Hematopoietic multipotent progenitor cell (in vitro differentiated cells): ENCODE measurements at regions not wholly inside any gene's neighbourhood (a gene's known extent, or its start where the extent isn't known, plus 50 kb on each side); places are given as distances from the start of the nearest gene placed in this dataset.
"Not testable (repeated sequence)": the region's sequence is repeated elsewhere in the genome, so short reads cannot be mapped to it uniquely, and the experiment has no call there.

Experiments used
- DNase-seq, 3 donors: peaks; one replicate each; pipeline ENCODE4 v3.0.0-alpha.2; 2011 to 2015; ENCODE audit warnings: low read depth in 2 of 3, low spot score in 2 of 3

DNA sequence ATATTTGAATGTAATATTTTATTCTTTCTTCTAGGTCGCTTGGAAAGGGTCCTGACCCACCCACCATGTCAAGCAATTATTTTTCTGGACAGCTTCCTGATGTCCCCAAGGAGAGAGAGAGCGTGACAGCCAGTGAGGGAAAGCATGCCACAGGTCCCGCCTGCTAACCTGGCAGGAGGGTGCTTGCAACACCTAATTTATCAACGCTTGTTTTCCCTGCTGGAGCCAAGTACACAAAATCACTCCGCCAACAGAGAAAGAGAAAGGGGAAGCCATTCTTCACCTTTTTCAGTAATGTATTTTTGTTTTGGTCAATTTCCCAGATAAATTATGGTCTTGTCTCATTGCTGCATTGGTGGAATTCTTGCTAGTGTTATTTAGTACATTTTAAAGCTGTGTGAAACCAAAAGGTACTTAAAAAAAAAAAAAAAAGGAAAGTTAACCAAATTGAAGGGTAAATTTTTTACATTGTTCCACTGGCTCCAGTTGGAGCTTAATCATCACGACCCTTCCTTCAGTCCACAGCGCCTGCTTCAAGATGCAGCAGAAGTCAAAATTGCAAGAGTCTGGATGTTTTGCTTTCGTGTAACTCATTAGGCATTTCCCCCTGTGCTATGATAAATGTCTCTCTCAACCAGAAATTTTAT, 88.5 kb upstream of the COPS8 start:
- DNase-seq: no peak

DNA sequence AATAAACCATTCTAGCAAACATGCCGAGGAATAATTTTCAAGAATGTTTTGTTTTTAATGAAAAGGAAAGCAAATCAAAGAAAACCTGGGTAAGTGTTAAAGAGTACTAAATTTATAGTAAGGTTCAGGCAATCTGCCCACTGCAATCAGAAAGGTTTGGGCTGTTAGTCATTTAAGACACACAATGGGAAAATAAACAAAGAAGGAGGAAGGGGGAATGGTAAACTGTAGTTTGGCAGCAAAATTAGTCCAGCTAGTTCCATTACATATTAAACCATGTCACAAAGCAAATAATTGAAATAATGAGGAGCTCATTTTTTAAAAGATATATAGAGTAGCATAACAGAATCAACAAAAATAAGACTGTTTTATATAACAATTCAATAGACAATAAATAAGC, 87.5 kb upstream of the COPS8 start:
- DNase-seq: no peak

DNA sequence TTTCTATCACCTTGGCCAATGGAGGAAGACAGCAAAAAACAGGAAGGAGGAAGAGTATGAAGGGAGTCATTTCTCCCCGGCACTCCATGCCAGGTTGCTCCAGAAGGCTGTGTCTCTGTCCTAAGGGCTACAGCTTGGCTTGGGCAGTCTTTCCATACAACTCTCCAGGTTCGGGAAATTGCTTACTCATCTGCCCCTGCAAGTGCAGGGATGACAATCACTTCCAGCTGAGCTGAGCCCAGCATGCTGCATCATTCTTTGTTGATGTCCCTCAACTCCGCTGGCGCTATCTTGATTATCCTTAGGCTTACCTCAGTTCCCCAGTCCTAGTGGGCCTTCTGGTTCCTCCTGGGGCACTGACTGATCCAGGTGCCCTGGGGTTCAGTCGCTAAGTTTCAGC, 86.9 kb upstream of the COPS8 start:
- DNase-seq: no peak

DNA sequence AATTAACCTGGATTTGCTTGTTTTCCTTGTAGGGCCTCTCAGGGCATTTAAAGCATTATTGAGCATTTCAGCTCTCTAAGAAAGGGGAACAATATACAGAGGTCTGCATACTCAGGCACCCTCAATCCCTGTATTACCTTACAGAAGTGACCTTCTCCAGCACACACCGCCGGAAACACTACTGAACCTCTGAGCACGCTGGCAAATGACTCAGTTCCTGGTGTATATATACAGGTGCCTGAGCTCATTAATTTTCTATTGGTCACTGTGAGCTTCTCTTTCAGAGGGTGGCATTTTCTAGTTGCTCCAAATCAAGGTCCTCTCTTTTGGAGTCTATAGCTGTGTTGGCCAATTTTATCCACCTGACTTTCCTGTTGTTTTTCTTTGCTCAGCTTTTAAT, 85.2 kb upstream of the COPS8 start:
- no peak for DNase-seq

DNA sequence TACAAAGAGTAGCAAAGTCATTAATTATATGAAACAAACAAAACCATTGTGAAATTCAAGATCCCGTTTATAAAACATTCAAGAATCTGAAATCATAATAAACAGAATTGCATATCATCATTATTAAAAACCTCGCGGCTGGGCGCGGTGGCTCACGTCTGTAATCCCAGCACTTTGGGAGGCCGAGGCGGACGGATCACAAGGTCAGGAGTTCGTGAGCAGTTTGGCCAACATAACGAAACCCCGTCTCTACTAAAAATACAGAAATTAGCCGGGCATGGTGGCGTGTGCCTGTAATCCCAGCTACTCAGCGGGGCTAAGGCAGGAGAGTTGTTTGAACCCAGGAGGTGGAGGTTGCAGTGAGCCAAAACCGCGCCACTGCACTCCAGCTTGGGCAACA, 80.3 kb upstream of the COPS8 start:
- not testable (repeated sequence) for DNase-seq

DNA sequence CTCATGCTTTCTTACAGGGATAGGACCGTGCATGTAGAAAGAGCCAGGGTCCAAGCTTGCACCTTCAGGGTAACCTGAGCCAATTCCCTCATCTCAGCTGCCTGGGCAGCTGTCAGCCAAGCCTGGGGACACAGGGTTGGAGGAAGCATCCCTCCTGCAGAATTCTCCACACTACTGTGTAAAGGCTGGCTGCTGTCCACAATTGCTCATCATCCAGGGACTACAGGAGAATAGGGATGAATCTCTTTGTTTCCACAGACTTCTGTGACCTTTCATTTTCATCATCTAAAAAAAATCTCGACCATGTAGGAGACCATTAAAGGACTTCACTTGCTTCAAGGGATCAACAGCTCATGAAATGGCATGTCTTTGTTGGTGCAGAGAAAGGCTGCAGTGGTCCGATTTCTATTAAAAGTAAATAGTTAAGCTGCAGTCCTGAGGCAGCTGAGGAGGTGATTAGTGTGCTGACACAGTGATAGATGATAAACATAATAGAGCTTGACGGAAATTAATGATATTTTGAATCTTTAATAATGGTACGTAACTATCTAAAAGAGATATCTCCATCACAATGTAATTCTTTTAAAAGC, 74.4 kb upstream of the COPS8 start:
- no peak for DNase-seq

DNA sequence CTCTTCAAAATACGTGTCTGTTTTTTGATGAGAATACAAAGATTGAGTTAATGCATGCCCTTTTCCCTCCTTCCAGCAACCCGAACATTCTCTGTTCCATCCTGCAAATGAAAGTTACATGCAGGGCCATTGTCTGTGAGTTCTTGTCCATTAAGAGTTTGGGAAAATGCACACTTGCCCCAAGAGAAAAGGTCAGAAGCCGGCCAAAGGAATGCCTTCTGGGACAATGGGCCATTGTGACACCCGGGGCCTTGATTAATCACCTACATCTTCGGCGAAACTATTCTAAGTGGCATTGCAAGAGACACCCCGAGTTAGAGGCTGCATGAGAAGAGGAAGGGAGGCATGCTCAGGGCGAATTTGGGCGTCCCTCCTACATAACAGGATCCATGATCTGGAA, 73.7 kb upstream of the COPS8 start:
- no peak for DNase-seq

DNA sequence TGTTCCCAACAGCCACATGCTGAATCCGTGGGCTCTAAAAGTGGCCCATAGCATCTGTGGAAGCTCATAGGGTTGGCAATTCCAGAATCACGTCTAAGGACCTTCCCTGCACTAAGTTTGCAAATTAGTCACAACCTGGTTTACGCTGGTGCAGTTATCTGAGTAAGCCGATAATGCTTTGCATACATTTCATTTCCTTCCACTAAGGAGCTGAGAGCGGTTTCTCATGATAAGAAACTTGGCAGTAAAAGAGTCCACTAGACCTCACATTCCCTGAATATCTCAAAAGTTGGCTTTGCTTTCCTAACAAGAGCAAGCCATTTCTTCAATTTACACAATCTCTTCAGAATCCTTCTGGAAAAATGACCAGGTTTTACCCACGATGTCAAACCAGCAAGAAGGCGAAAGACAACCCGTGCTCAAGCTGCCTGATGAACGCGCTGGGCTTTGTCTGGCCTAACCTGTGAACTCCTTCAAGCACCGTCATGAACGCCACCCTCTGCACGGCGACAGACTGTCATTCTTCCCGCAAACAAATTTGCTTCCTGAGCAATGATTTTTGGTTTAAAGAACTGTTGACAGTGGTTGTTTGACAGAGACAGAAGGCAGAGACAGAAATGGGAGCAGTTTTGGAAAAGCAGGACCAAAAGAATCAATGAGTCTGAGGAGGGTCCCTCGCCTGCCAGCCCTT, 73.0 kb upstream of the COPS8 start:
- peak in 1 of 3 donors; percentile 2 for DNase-seq

DNA sequence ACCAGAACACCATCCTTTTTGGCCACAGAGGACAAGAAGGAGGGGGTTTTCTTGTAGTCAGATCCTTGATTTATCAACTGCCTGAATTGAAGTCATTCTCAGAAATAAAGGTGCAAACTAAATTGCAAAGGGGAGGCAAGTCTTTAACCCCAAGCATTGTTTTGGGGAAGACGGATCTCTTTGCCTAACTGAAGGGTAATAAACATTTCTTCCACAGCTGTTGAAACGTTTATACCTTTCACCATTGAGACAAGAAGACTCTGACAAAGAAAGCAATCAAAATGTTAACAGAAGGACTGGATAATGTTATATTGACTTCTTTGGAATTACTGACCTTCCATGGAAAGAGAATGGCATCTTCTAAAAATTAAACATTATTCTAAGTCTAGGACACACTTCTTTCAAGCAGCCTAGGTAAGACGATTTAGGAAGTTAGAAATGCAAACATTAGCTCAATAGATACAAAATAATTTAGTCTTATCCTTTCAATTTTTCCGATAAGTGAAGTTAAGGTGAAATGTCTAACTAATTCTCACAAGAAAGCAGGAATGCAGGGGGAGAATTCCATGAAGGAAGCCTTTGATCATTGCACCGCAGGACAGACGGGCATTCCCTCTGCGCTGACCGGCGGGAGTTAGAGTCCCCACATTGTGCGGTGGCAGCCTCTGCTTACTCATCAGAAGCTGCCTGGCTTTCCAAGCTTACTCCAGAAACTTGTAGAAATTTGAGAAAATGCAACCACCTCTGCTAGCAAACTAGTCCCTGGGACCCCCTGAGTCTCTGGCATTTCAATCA, 69.4 kb upstream of the COPS8 start:
- DNase-seq: no peak

DNA sequence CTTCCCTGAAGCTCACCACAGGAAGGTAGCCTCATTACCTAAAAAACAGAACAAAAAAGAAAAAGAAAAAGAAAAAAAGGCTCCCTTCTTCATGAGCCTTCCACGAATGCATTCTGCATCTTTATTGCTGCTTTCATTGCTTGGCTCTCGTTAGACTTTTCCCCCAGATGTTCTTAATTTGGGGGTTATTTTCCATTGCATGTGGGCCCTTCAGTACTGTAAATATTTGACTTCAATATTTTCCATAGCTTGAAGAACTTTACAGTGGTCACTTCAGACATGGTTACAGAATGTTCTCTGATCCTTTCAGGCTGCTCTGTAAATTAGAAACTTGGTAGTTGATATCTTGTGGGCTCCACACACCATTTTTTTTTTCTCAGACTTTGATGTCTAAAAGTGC, 65.6 kb upstream of the COPS8 start:
- no peak for DNase-seq

DNA sequence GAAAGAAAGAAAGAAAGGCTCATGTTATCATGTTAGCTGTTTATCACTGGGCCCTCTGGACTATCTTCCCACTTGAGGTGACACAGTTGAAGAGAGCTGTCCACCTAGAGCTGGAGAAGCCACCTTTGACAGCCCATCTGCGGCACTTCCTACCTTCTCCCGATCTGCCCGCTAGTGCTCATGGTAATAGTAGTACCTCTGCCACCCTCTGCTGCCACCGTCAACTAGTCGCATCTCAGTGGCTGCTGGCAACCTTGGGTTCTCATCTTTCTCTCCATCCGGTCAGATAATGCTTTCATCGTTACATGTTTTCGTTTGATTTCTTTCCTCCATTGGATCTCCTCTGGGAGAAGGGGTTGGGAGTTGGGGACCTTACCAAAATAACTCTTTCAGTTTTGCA, 63.2 kb upstream of the COPS8 start:
- no peak for DNase-seq

DNA sequence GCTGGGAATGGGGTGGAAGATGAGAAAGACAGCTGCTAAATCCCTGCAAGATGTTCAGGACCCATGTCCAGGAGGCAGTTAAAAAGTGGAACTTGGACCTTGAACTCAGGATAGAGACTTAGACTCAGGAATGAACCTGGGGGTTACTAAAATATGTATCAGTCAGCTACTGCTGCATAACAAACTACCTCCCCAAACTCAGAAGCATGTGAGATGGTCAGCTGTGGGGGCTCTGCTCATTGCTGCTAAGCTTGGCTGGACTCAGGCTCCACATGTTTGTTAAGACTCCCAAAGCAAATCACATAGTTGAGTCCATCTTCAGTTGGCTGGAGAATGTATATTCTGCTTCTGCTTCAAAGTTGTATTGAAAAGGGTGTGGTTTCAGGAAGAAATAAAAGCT, 61.4 kb upstream of the COPS8 start:
- no peak for DNase-seq

DNA sequence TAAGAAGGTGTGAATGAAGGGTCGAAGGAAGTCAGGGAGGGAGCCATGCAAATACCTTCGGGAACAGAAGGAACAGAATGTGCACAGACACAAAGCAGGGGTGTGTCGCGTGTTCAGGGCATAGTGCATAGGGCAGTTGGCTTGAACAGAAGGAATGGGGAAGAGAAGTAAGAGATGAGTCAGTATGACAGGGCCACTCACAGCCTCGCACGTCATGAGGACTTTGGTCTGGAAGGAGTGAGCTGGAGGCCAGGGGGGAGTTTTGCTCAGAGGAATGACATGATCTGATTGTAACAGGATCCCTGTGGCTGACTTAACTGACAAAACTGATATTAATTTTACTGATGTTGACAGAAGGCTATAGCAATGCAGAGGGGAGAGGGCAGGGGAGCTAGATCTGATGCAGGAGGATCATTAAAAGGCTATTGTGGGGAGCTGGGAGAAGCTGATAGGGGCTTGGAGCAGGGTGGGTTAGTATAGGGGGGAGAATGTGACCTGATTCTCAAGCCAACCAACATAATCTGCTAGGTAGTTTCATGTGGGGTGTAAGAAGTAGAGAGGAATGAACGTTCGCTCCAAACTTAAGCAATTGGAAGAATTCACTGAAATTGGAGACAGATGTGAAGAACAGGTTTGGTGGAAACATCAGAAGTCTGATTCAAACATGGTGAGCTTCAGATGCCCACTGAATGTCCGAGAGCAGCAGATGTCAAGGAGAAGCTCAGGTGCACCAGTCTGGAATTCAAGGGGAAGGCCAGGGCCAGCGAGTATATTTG, 60.4 kb upstream of the COPS8 start:
- DNase-seq: no peak

DNA sequence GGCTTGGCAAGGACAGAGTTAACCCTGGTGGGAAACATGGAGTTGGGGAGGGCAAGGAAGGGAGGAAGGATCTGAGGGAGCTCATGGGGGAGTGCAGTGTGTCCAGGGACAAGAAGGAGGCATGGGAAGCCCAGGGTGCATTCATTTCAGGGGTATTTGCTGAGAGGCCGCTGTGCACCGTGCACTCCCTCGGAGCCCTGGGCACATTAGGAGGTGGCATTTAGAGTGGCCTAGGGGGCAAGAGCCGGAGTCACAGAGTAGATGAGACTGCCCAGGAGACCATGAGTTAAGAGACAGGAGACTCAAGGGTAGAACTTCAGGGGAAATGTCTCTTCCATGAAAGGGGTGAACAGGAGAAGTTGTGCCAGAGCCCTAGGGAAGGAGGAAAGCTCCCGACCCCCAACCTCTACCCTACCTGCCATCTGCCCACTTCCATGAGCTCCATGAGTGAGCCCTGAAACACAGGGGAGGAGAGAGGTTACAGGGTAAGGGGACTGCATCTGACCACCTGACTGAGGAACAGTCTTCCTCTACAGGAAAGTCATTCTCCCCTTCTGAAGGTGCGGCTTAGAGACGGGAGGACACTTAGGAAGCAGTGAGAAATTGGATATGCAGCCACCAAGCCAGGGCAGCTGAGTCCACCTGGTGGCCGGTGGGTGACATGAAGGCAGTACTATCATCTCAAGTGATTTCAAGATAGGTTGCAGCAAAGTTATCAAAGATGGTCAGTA, 58.5 kb upstream of the COPS8 start:
- peak in 2 of 3 donors; percentile 33 to 64 for DNase-seq

DNA sequence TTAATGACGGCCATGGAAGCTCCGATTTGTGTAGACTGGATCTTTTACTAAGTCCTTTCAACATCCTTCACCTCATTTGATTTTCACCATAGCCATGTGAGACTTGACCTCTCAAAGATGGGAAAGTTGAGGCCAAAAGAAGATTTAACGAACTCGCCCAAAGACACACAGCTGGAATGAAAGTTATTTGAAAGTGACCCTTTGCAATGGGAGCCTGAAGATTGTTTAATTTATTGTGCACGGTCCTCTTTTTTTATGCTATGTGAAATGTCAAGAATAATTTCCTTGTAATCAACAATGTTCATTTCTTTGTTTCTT, 58.0 kb upstream of the COPS8 start:
- DNase-seq: no peak

DNA sequence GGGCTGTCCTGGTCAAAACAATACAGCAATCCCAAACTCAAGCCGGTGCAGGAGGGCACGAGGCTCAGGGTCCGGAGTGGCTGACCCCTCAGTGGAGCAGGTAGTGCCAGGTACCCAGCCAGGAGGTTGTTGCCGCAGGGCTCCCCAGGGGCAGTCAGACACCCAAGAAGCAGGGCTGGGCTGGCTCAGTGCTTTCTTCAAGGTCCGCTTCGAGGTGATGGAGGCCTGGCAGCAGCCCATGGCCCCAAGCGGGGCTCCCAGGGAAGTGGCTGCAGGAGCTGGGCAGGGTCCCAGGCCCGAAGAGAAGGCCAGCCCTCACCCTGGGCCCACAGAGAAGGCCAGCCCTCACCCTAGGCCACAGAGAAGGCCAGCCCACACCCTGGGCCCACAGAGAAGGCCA, 55.3 kb upstream of the COPS8 start:
- no peak for DNase-seq

DNA sequence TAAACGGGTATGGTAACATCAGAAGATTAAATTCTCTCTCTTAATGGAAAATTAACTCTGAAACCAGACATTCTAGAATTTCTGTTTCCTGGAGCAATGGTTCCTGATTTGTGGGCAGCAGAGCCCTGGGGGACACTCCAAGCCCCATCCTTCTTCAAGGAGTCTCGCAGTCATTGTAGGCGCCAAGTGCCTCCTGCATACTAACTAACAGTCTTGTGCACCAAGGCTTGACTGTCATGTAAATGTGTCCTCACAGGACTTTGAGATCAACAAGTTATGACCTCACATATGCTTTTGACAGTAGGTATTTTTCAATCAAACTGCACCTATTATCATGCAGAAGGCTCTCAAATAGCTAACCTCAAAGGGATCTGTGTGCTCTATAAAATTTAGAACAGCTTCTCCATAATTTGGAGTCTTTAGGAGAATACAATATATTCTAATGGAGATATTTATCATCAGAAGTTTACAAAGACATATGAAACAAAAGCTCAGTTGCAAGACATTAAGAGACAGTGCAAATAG, 52.1 kb upstream of the COPS8 start:
- DNase-seq: no peak

DNA sequence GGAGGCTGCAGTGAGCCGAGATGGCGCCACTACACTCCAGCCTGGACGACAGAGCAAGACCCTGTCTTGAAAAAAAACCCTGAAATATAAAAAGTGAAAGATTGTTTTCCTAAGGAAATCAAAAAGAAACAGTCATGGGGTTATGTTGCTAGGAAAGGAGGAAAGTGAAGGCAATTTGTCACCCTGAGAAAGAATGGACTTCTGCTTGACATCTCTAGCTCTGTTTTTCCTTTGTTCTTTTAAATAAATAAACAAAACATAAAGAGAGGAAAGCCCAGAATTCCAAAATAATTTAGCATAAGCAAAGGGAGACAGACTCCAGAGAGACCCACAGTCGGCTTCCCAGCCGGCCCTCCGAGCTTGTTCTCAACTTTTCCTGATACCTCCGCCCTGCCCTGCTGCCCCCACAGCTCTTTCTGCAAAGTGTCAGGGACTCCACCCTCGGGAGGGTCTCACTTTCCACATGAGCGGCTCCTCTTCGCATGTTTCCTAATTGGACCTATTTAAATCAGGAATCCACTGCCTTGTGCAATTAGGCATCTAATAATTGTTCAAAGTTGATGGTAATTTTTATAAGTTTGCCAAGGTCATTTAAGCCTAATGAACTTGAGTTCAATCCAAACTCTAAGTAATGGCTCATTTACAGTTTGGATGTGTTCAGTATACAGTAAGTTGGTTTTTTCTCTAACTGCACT, 49.8 kb upstream of the COPS8 start:
- DNase-seq: no peak
